Liver (tissue), 8 donors: ENCODE measurements at regions not wholly inside any gene's neighbourhood (a gene's known extent, or its start where the extent isn't known, plus 50 kb on each side); places are given as distances from the start of the nearest gene placed in this dataset.

Experiments
- DNase-seq: peaks from one replicate; pipeline ENCODE4 v3.0.0-alpha.2; 2017; ENCODE audit warnings: low spot score
- H3K27ac ChIP-seq, 2 donors: one replicate each; pipeline ENCODE4 v1.7.0; 2013; ENCODE audit warnings: inconsistent platforms in 2 of 2, low read length in 2 of 2, control low read depth in 1 of 2, low read depth in 1 of 2, mild to moderate bottlenecking in 1 of 2
- H3K27me3 ChIP-seq, 4 donors: one replicate each; pipeline versions ENCODE4 v1.6.1 to v1.7.0; 2013; ENCODE audit warnings: low read length in 3 of 4, inconsistent platforms in 1 of 4, mild to moderate bottlenecking in 1 of 4, moderate library complexity in 1 of 4; ENCODE audit not compliant: control insufficient read depth in 4 of 4, insufficient read depth in 4 of 4
- H3K36me3 ChIP-seq, 4 donors: one replicate each; pipeline versions ENCODE4 v1.6.1 to v1.7.0; 2013; ENCODE audit warnings: low read length in 3 of 4, mild to moderate bottlenecking in 3 of 4, low read depth in 1 of 4, moderate library complexity in 1 of 4; ENCODE audit not compliant: control insufficient read depth in 4 of 4, insufficient read depth in 3 of 4
- H3K4me1 ChIP-seq, 4 donors: one replicate each; pipeline versions ENCODE4 v1.6.1 to v1.7.0; 2013; ENCODE audit warnings: low read length in 3 of 4, mild to moderate bottlenecking in 3 of 4, moderate library complexity in 1 of 4; ENCODE audit not compliant: control insufficient read depth in 4 of 4, insufficient read depth in 4 of 4
- H3K4me3 ChIP-seq, 3 donors: one replicate each; pipeline versions ENCODE4 v1.6.1 to v1.7.0; 2013; ENCODE audit warnings: low read length in 3 of 3, control low read depth in 1 of 3, low read depth in 1 of 3, mild to moderate bottlenecking in 1 of 3
- H3K9ac ChIP-seq, 2 donors: one replicate each; pipeline ENCODE4 v1.7.0; 2013; ENCODE audit warnings: low read length in 2 of 2, mild to moderate bottlenecking in 2 of 2, moderate library complexity in 2 of 2, control low read depth in 1 of 2, low read depth in 1 of 2
- H3K9me3 ChIP-seq, 4 donors: one replicate each; pipeline versions ENCODE4 v1.6.1 to v1.7.0; 2013; ENCODE audit warnings: low read length in 3 of 4; ENCODE audit not compliant: control insufficient read depth in 4 of 4
- ATF3 ChIP-seq: IDR thresholded peaks from 2 replicates; pipeline ENCODE4 v1.6.1; 2016; ENCODE audit warnings: antibody characterized with exemption
- CTCF ChIP-seq: fragments of 150-350 bp; IDR thresholded peaks from 2 replicates; pipeline ENCODE4 v1.5.1; 2017; ENCODE audit warnings: improper control_type of control experiment, low read depth, low read length; ENCODE audit not compliant: missing input control
- EGR1 ChIP-seq, 2 donors: IDR thresholded peaks; 2 replicates each; pipeline ENCODE4 v1.6.1; 2016 to 2018; ENCODE audit warnings: antibody characterized with exemption in 2 of 2, low read depth in 2 of 2
- FOXA1 ChIP-seq: IDR thresholded peaks from 2 replicates; pipeline ENCODE4 v1.6.1; 2016; ENCODE audit warnings: antibody characterized with exemption
- FOXA2 ChIP-seq: IDR thresholded peaks from 2 replicates; pipeline ENCODE4 v1.6.1; 2016; ENCODE audit warnings: antibody characterized with exemption
- GABPA ChIP-seq, 2 donors: IDR thresholded peaks in 1 of 2; conservative IDR thresholded peaks in 1 of 2; 2 replicates each; pipeline ENCODE4 v1.6.1; 2016; ENCODE audit warnings: antibody characterized with exemption in 2 of 2, mild to moderate bottlenecking in 1 of 2, moderate library complexity in 1 of 2
- HNF4A ChIP-seq, 2 donors: conservative IDR thresholded peaks; 2 replicates each; pipeline ENCODE4 v1.6.1; 2016; ENCODE audit warnings: antibody characterized with exemption in 2 of 2, mild to moderate bottlenecking in 2 of 2
- HNF4G ChIP-seq: IDR thresholded peaks from 2 replicates; pipeline ENCODE4 v1.6.1; 2016; ENCODE audit warnings: antibody characterized with exemption
- JUND ChIP-seq, 2 donors: IDR thresholded peaks; 2 replicates each; pipeline ENCODE4 v1.6.1; 2016; ENCODE audit warnings: antibody characterized with exemption in 2 of 2
- MAX ChIP-seq: IDR thresholded peaks from 2 replicates; pipeline ENCODE4 v1.6.1; 2016; ENCODE audit warnings: antibody characterized with exemption
- NR2F2 ChIP-seq: IDR thresholded peaks from 2 replicates; pipeline ENCODE4 v1.6.1; 2016; ENCODE audit warnings: antibody characterized with exemption
- RAD21 ChIP-seq, 2 donors: IDR thresholded peaks; 2 replicates each; pipeline ENCODE4 v1.6.1; 2016; ENCODE audit warnings: antibody characterized with exemption in 2 of 2, mild to moderate bottlenecking in 2 of 2
- REST ChIP-seq: IDR thresholded peaks from 2 replicates; pipeline ENCODE4 v1.6.1; 2016; ENCODE audit warnings: antibody characterized with exemption, mild to moderate bottlenecking
- RXRA ChIP-seq, 2 donors: IDR thresholded peaks; 2 replicates each; pipeline ENCODE4 v1.6.1; 2017 to 2018; ENCODE audit warnings: antibody characterized with exemption in 2 of 2, mild to moderate bottlenecking in 1 of 2
- SP1 ChIP-seq: IDR thresholded peaks from 2 replicates; pipeline ENCODE4 v1.6.1; 2018; ENCODE audit warnings: antibody characterized with exemption, mild to moderate bottlenecking
- TAF1 ChIP-seq: conservative IDR thresholded peaks from 2 replicates; pipeline ENCODE4 v1.6.1; 2016; ENCODE audit warnings: antibody characterized with exemption, mild to moderate bottlenecking
- YY1 ChIP-seq: IDR thresholded peaks from 2 replicates; pipeline ENCODE4 v1.6.1; 2016; ENCODE audit warnings: antibody characterized with exemption, mild to moderate bottlenecking
- ZBTB33 ChIP-seq: IDR thresholded peaks from 2 replicates; pipeline ENCODE4 v1.6.1; 2016; ENCODE audit warnings: antibody characterized with exemption
- WGBS: extraction: QIAGEN DNeasy Blood & Tissue Kit; methylation state at CpG from one replicate; pipeline ENCODE4 v1.1.7; 2013; 5-methylcytosine and 5-hydroxymethylcytosine counted together
- donor health status: healthy.
- donor health status: healthy.
- donor health status: healthy.
- donor health status: healthy.
- donor health status: healthy.

GRCh38 chr16:49931916-49932315 is 76.0 kb upstream of the ZNF423 start:
- no peak for TF ChIP-seq YY1
- TF ChIP-seq ZBTB33: no peak
- TF ChIP-seq SP1: no peak
- no peak for TF ChIP-seq FOXA2
- no peak for TF ChIP-seq HNF4A (conservative IDR thresholded peaks at IDR 0.05)
- TF ChIP-seq GABPA (IDR thresholded peaks at IDR 0.05 in 1 of 2, conservative IDR thresholded peaks at IDR 0.05 in 1 of 2): no peak
- TF ChIP-seq TAF1: no peak
- TF ChIP-seq ATF3: no peak
- no peak for TF ChIP-seq MAX
- TF ChIP-seq FOXA1: no peak
- no peak for TF ChIP-seq REST
- no peak for TF ChIP-seq JUND (IDR thresholded peaks at IDR 0.05)
- TF ChIP-seq NR2F2: no peak
- TF ChIP-seq RXRA (IDR thresholded peaks at IDR 0.05): no peak
- no peak for TF ChIP-seq EGR1 (IDR thresholded peaks at IDR 0.05; ENCODE audit: low read depth in 2 of 2)
- TF ChIP-seq CTCF: no peak
- no peak for TF ChIP-seq HNF4G
- no peak for TF ChIP-seq RAD21 (IDR thresholded peaks at IDR 0.05)
- WGBS: 91% methylated on average over 10 of the region's 10 CpGs
- H3K36me3 ChIP-seq: no peaks in the 10 kb centered on the region
- peaks cover 0 to 4% (median 0%) of the 10 kb centered on the region in 4 donors for H3K27me3 ChIP-seq
- H3K9me3 ChIP-seq: no peaks in the 10 kb centered on the region
- no peak overlapping the region for H3K27ac ChIP-seq
- no peak overlapping the region for H3K4me3 ChIP-seq
- no peaks in the 10 kb centered on the region for H3K4me1 ChIP-seq
- H3K9ac ChIP-seq: no peak overlapping the region
- peak; percentile 12 for DNase-seq
